ENCODE measurements at regions not wholly inside any gene's neighbourhood (a gene's known extent, or its start where the extent isn't known, plus 50 kb on each side); places are given as distances from the start of the nearest gene placed in this dataset.

DNA sequence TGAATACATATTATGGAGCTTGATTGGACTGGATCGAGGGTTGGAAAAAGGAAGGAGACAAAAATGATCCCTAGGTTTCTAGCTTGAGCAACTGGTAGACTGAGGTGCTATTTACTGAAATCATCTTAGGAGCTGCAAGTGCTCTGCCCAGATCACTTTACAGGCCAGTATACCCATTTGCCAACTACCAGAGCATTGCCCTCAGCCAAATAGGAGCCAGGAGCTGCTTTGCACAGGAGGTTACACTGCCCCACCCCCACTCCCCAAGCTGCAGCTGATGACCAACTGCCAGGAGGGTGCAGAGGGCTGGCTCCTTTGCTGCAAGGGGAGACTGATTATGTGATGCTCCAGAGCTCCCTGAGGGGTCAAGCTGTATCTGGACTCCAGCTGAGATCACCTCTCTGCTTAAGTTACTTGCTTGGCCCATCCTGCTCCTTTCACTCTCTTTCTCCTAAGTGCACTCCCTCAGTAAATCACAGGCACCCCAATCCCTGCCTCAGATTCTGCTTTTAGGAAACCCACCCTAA is 275.4 kb downstream of the ZEB1 start:
- no peak for DNase-seq
- Histone ChIP-seq H3K27me3 (no peaks in the 10 kb centered on the region), H3K36me3 (no peaks in the 10 kb centered on the region), H3K4me3 (no peak overlapping the region), H3K9me3 (peaks cover 0 to 14% (median 6%) of the 10 kb centered on the region in 3 donors), H3K27ac (no peak overlapping the region), H3K4me1 (no peaks in the 10 kb centered on the region)
- intact Hi-C loops (cut with DNase I; ENCODE audit: low total_unique reads) = no loop called here
- TF ChIP-seq, protein P1, sequence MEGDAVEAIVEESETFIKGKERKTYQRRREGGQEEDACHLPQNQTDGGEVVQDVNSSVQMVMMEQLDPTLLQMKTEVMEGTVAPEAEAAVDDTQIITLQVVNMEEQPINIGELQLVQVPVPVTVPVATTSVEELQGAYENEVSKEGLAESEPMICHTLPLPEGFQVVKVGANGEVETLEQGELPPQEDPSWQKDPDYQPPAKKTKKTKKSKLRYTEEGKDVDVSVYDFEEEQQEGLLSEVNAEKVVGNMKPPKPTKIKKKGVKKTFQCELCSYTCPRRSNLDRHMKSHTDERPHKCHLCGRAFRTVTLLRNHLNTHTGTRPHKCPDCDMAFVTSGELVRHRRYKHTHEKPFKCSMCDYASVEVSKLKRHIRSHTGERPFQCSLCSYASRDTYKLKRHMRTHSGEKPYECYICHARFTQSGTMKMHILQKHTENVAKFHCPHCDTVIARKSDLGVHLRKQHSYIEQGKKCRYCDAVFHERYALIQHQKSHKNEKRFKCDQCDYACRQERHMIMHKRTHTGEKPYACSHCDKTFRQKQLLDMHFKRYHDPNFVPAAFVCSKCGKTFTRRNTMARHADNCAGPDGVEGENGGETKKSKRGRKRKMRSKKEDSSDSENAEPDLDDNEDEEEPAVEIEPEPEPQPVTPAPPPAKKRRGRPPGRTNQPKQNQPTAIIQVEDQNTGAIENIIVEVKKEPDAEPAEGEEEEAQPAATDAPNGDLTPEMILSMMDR (IDR thresholded peaks at IDR 0.05) = no peak

DNA sequence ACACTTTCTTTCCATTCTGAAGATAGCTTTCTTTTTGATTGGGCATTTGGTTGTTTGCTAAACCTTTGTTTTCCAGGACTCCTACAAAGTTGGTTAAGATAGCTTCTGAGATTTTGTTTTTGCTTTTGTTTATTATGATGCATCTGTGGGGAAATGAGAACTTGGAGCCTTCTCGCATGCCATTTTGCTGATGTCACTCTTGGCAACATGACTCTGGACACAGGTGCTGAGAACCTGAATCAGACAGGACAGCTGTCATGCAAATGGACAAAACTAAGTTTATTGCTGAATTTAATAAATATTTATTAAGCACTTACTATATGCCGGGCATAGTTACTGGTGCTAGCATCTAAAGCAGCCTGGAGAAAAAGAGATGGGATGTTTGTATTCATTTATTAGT is 274.1 kb downstream of the ZEB1 start:
- H3K36me3 ChIP-seq = no peaks in the 10 kb centered on the region
- TF ChIP-seq, protein P1 (IDR thresholded peaks at IDR 0.05) = no peak
- peaks cover 0 to 14% (median 6%) of the 10 kb centered on the region in 3 donors for H3K9me3 ChIP-seq
- H3K27me3 ChIP-seq = no peaks in the 10 kb centered on the region
- no peak for DNase-seq
- no peak overlapping the region for H3K4me3 ChIP-seq
- intact Hi-C loops (cut with DNase I; ENCODE audit: low total_unique reads) = no loop called here
- no peak overlapping the region for H3K27ac ChIP-seq
- no peaks in the 10 kb centered on the region for H3K4me1 ChIP-seq

DNA sequence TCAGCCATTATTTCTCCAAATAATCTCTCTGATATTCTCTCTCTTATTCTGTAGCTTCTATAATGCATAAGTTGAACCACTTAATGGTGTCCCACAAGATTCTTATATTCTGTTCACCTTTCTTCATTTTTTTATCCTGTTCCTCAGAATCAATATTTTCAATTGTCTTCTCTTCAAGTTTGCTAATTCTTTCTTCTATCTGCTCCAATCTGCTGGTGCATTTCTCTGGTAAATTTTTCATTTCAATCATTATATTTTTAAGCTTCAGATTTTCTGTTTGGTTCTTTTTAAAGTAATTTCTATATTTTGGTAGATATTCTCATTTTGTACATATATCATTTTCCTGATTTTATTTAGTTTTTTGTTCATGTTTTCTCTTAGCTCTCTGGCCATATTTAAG is 272.6 kb downstream of the ZEB1 start:
- no peak overlapping the region for H3K4me3 ChIP-seq
- no peaks in the 10 kb centered on the region for H3K27me3 ChIP-seq
- H3K4me1 ChIP-seq = no peaks in the 10 kb centered on the region
- peaks cover 0 to 14% (median 6%) of the 10 kb centered on the region in 3 donors for H3K9me3 ChIP-seq
- H3K36me3 ChIP-seq = no peaks in the 10 kb centered on the region
- no peak overlapping the region for H3K27ac ChIP-seq
- no peak for DNase-seq
- intact Hi-C loops (cut with DNase I; ENCODE audit: low total_unique reads) = no loop called here
- TF ChIP-seq, protein P1 (IDR thresholded peaks at IDR 0.05) = no peak

DNA sequence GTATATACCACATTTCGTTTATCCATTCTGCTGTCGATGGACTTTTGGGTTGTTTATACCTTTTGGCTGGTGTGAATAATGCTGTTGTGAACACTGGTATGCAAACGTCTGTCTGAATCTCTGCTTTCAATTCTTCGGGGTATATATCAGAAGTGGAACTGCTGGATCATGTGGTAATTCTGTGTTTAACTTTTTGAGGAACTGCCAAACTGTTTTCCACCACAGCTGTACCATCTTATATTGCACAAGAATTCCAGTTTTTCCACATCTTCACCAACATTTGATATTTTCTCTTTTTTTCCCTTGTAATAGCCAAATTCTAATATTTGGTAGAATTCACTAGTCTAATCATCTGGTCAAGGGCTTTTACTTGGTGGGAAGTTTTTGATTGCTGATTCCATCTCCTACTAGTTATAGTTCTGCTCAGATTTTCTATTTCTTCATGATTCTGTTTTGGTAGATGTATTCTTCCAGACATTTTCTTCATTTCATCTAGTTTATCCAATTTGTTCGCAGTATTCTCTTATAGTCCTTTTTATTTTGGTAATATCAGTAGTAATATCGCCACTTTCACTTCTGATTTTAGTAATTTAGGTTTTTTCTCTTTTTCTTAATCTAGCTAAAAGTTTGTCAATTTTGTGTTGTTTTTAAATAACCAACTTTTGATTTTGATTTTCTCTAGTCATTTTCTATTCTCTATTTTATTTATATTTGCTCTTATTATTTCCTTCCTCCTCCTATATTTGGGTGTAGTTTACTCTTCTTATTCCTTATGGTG is 271.2 kb downstream of the ZEB1 start:
- Histone ChIP-seq H3K27ac (no peak overlapping the region), H3K27me3 (no peaks in the 10 kb centered on the region), H3K9me3 (peaks cover 0 to 14% (median 6%) of the 10 kb centered on the region in 3 donors), H3K4me3 (no peak overlapping the region), H3K36me3 (no peaks in the 10 kb centered on the region), H3K4me1 (no peaks in the 10 kb centered on the region)
- TF ChIP-seq, protein P1 (IDR thresholded peaks at IDR 0.05) = no peak
- intact Hi-C loops (cut with DNase I; ENCODE audit: low total_unique reads) = no loop called here
- no peak for DNase-seq

DNA sequence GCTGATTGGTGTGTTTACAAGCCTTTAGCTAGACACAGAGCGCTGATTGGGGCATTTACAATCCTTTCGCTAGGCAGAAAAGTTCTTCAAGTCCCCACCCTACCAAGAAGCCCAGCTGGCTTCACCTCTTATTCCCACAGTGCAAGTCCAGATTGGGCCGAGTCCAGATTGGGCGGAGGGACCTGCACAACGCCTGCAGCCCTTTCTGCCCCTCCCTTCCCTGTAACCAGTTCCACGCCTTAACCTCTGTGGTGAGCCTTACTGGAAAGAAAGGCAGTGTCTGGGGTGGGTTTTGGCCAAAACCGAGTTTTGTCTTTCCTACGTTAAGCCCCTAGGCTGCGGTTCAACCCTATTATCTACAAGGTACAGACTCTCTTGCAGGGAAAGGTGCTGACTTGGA is 268.7 kb downstream of the ZEB1 start:
- peaks cover 7 to 18% (median 12%) of the 10 kb centered on the region in 4 donors for H3K4me1 ChIP-seq
- intact Hi-C loops (cut with DNase I; ENCODE audit: low total_unique reads) = no loop called here
- DNase-seq = no peak
- H3K27me3 ChIP-seq = no peaks in the 10 kb centered on the region
- peaks cover 0 to 9% (median 6%) of the 10 kb centered on the region in 3 donors for H3K9me3 ChIP-seq
- H3K4me3 ChIP-seq = no peak overlapping the region
- TF ChIP-seq, protein P1 (IDR thresholded peaks at IDR 0.05) = no peak
- H3K36me3 ChIP-seq = no peaks in the 10 kb centered on the region
- no peak overlapping the region for H3K27ac ChIP-seq

All from tibial artery (tissue), 4 donors.